ENCODE measurements at regions not wholly inside any gene's neighbourhood (a gene's known extent, or its start where the extent isn't known, plus 50 kb on each side); places are given as distances from the start of the nearest gene placed in this dataset.

GRCh38 chr2:240257940-240258580 lies 117.6 kb upstream of the OTOS start:
- no peaks in the 10 kb centered on the region for H3K27me3 ChIP-seq
- peaks cover 0 to 5% (median 2%) of the 10 kb centered on the region in 4 donors for H3K4me1 ChIP-seq
- H3K27ac ChIP-seq, result peak overlapping the region in 3 of 4 donors; percentile 59 to 76 (median 67)
- H3K36me3 ChIP-seq, result no peaks in the 10 kb centered on the region
- 91 to 93% methylated on average over 22 of the region's 23 CpGs for WGBS, 2 donors
- ATAC-seq (ENCODE audit: low FRiP score in 2 of 2) (no peak), DNase-seq (peak in 1 of 2 donors; percentile 73)
- H3K9me3 ChIP-seq, result peaks cover 0 to 7% (median 4%) of the 10 kb centered on the region in 4 donors
- no peak overlapping the region for H3K4me3 ChIP-seq
- TF ChIP-seq CTCF (IDR thresholded peaks at IDR 0.05) (no peak), POLR2A (IDR thresholded peaks at IDR 0.05) (no peak), POLR2AphosphoS5 (IDR thresholded peaks at IDR 0.05) (no peak), EP300 (IDR thresholded peaks at IDR 0.05) (no peak)

GRCh38 chr2:240258685-240259084 lies 118.2 kb upstream of the OTOS start:
- DNase-seq (peak in 1 of 2 donors; percentile 33), ATAC-seq (ENCODE audit: low FRiP score in 2 of 2) (no peak)
- peak overlapping the region in 3 of 4 donors; percentile 59 to 76 (median 67) for H3K27ac ChIP-seq
- peaks cover 0 to 5% (median 2%) of the 10 kb centered on the region in 4 donors for H3K4me1 ChIP-seq
- H3K27me3 ChIP-seq, result no peaks in the 10 kb centered on the region
- peaks cover 0 to 10% (median 4%) of the 10 kb centered on the region in 4 donors for H3K9me3 ChIP-seq
- no peaks in the 10 kb centered on the region for H3K36me3 ChIP-seq
- no peak overlapping the region for H3K4me3 ChIP-seq
- WGBS, 2 donors, result 81 to 87% methylated on average over 3 to 10 of the region's 10 CpGs
- no peak for TF ChIP-seq CTCF (IDR thresholded peaks at IDR 0.05)
- TF ChIP-seq POLR2AphosphoS5 (IDR thresholded peaks at IDR 0.05), result no peak
- TF ChIP-seq POLR2A (IDR thresholded peaks at IDR 0.05), result no peak
- TF ChIP-seq EP300 (IDR thresholded peaks at IDR 0.05), result no peak

GRCh38 chr2:240259201-240259923 lies 118.9 kb upstream of the OTOS start:
- Histone ChIP-seq H3K36me3 (no peaks in the 10 kb centered on the region), H3K4me3 (no peak overlapping the region), H3K27ac (peak overlapping the region in 3 of 4 donors; percentile 59 to 76 (median 67)), H3K4me1 (peaks cover 0 to 5% (median 2%) of the 10 kb centered on the region in 4 donors), H3K9me3 (peaks cover 0 to 10% (median 4%) of the 10 kb centered on the region in 4 donors), H3K27me3 (no peaks in the 10 kb centered on the region)
- WGBS, 2 donors, result 62 to 65% methylated on average over 11 to 17 of the region's 17 CpGs
- ATAC-seq (ENCODE audit: low FRiP score in 2 of 2) (no peak), DNase-seq (peak in 1 of 2 donors; percentile 63)
- no peak for TF ChIP-seq CTCF (IDR thresholded peaks at IDR 0.05)
- no peak for TF ChIP-seq EP300 (IDR thresholded peaks at IDR 0.05)
- TF ChIP-seq POLR2AphosphoS5 (IDR thresholded peaks at IDR 0.05), result peak in 1 of 2 donors; percentile 9
- no peak for TF ChIP-seq POLR2A (IDR thresholded peaks at IDR 0.05)

- Histone ChIP-seq H3K27ac (peak overlapping the region in 3 of 4 donors; percentile 44 to 69 (median 67)), H3K9me3 (peaks cover 0 to 10% (median 4%) of the 10 kb centered on the region in 4 donors), H3K4me1 (peaks cover 0 to 5% (median 2%) of the 10 kb centered on the region in 4 donors), H3K27me3 (no peaks in the 10 kb centered on the region), H3K4me3 (no peak overlapping the region), H3K36me3 (no peaks in the 10 kb centered on the region)
- peak in 1 of 2 donors; percentile 51 for DNase-seq
- no peak for ATAC-seq (ENCODE audit: low FRiP score in 2 of 2)
- TF ChIP-seq POLR2AphosphoS5 (IDR thresholded peaks at IDR 0.05), result no peak
- TF ChIP-seq EP300 (IDR thresholded peaks at IDR 0.05), result no peak
- TF ChIP-seq POLR2A (IDR thresholded peaks at IDR 0.05), result no peak
- no peak for TF ChIP-seq CTCF (IDR thresholded peaks at IDR 0.05)
- 78 to 82% methylated on average over 1 to 6 of the region's 7 CpGs for WGBS, 2 donors
These were observed 119.6 kb upstream of the OTOS start for GRCh38 chr2:240259924-240260529.
